DND-41 (cell line): ENCODE measurements at regions not wholly inside any gene's neighbourhood (a gene's known extent, or its start where the extent isn't known, plus 50 kb on each side); places are given as distances from the start of the nearest gene placed in this dataset.

ENCODE experiments used
- ATAC-seq: fragments of 200-7000 bp; cut with Tn5 transposase; 3 replicates; pipeline ENCODE4 v1.9.1; 2021; ENCODE audit warnings: low read depth; ENCODE audit not compliant: insufficient read depth
- DNase-seq: peaks from one replicate; pipeline ENCODE4 v3.0.0-alpha.2; 2020
- H2AFZ ChIP-seq: 2 replicates; pipeline ENCODE4 v1.6.0; 2012; ENCODE audit warnings: low read depth, low read length
- H3K27ac ChIP-seq: 2 replicates; pipeline ENCODE4 v1.5.1; 2012; ENCODE audit warnings: low read length, inconsistent platforms
- H3K27me3 ChIP-seq: fragments of 200-600 bp; sonication (generic); 2 replicates; pipeline ENCODE4 v1.6.0; 2012; ENCODE audit warnings: low read length, mild to moderate bottlenecking, inconsistent platforms; ENCODE audit not compliant: insufficient read depth, poor library complexity
- H3K36me3 ChIP-seq: 2 replicates; pipeline ENCODE4 v1.5.1; 2012; ENCODE audit warnings: low read length, inconsistent platforms; ENCODE audit not compliant: insufficient read depth
- H3K4me1 ChIP-seq: 2 replicates; pipeline ENCODE4 v1.5.1; 2012; ENCODE audit warnings: mild to moderate bottlenecking, low read length; ENCODE audit not compliant: insufficient read depth
- H3K4me2 ChIP-seq: 2 replicates; pipeline ENCODE4 v1.6.0; 2012; ENCODE audit warnings: mild to moderate bottlenecking, moderate library complexity, low read length, inconsistent platforms; ENCODE audit not compliant: insufficient read depth
- H3K4me3 ChIP-seq, 2 experiments: fragments of 200-600 bp in 1 of 2; shearing (Covaris generic) in 1 of 2; 2 replicates each; pipeline ENCODE4 v1.5.1; 2012 to 2016; ENCODE audit warnings: inconsistent platforms in 2 of 2, low read length in 2 of 2, mild to moderate bottlenecking in 2 of 2, low read depth in 1 of 2, moderate library complexity in 1 of 2
- H3K79me2 ChIP-seq: 2 replicates; pipeline ENCODE4 v1.6.0; 2012; ENCODE audit warnings: low read length, inconsistent platforms; ENCODE audit not compliant: insufficient read depth
- H3K9ac ChIP-seq: 2 replicates; pipeline ENCODE4 v1.6.0; 2012; ENCODE audit warnings: low read depth, mild to moderate bottlenecking, inconsistent platforms, low read length, moderate library complexity
- H3K9me3 ChIP-seq: 2 replicates; pipeline ENCODE4 v1.5.1; 2012; ENCODE audit warnings: low read length, moderate library complexity, mild to moderate bottlenecking, inconsistent platforms; ENCODE audit not compliant: insufficient read depth, severe bottlenecking
- H4K20me1 ChIP-seq: 2 replicates; pipeline ENCODE4 v1.6.0; 2012; ENCODE audit warnings: low read length; ENCODE audit not compliant: insufficient read depth
- EZH2 ChIP-seq: IDR thresholded peaks from 3 replicates; pipeline ENCODE4 v1.6.1; 2012; ENCODE audit warnings: borderline replicate concordance, low read depth, mild to moderate bottlenecking, moderate library complexity, low read length, inconsistent platforms; ENCODE audit not compliant: severe bottlenecking
- TF ChIP-seq, protein P1 (sequence below): IDR thresholded peaks from 2 replicates; pipeline ENCODE4 v1.5.1; 2012; ENCODE audit warnings: borderline replicate concordance, low read length, moderate library complexity, mild to moderate bottlenecking; ENCODE audit not compliant: poor library complexity, severe bottlenecking; ENCODE audit errors: extremely low read depth

DNA sequence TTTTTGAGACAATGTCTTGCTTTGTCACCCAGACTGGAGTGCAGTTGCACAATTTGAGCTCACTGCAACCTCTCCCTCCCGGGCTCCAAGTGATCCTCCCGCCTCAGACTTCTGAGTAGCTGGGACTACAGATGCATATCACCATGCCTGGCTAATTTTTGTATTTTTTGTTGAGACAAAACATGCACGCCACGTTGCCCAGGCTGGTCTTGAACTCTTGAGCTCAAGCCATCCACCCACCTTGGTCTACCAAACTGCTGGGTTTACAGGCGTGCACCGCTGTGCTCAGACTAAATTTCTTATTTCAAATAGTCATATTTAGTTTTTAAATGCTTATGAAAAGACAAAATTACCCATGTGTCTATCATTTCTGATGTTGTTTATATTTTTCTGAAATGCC lies 2324.1 kb downstream of the MAT2B start:
- no peak overlapping the region for H3K27ac ChIP-seq
- H3K4me1 ChIP-seq, result no peaks in the 10 kb centered on the region
- no peaks in the 10 kb centered on the region for H4K20me1 ChIP-seq
- no peak for DNase-seq
- no peaks in the 10 kb centered on the region for H3K27me3 ChIP-seq
- H3K4me3 ChIP-seq, result no peak overlapping the region
- ATAC-seq, result no peak
- no peaks in the 10 kb centered on the region for H3K79me2 ChIP-seq
- H3K4me2 ChIP-seq, result no peak overlapping the region
- H3K9ac ChIP-seq, result no peak overlapping the region
- H2AFZ ChIP-seq, result no peak overlapping the region
- H3K36me3 ChIP-seq, result no peaks in the 10 kb centered on the region
- no peak for TF ChIP-seq EZH2
- TF ChIP-seq, protein P1, sequence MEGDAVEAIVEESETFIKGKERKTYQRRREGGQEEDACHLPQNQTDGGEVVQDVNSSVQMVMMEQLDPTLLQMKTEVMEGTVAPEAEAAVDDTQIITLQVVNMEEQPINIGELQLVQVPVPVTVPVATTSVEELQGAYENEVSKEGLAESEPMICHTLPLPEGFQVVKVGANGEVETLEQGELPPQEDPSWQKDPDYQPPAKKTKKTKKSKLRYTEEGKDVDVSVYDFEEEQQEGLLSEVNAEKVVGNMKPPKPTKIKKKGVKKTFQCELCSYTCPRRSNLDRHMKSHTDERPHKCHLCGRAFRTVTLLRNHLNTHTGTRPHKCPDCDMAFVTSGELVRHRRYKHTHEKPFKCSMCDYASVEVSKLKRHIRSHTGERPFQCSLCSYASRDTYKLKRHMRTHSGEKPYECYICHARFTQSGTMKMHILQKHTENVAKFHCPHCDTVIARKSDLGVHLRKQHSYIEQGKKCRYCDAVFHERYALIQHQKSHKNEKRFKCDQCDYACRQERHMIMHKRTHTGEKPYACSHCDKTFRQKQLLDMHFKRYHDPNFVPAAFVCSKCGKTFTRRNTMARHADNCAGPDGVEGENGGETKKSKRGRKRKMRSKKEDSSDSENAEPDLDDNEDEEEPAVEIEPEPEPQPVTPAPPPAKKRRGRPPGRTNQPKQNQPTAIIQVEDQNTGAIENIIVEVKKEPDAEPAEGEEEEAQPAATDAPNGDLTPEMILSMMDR, result no peak
- no peaks in the 10 kb centered on the region for H3K9me3 ChIP-seq

DNA sequence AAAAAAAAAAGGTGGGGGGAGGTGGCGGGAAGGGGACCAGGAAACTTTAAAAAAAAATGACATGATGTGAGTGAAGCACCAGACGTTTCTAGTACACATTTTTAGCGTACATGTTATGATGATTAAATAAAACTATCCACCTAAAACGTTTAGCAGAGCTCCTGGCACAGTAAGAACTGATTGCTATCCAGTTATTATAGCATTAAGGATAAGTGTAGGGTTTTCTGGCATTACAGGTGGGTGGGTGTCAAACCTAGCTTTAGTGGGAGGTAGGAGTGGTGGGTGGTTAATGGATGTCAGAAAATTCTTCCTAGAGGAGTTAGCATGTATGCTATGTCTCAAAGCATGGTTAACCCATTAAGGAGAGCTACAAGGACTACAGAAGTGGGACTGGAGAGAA lies 2329.5 kb downstream of the MAT2B start:
- Histone ChIP-seq H2AFZ (no peak overlapping the region), H4K20me1 (no peaks in the 10 kb centered on the region), H3K27ac (no peak overlapping the region), H3K4me1 (no peaks in the 10 kb centered on the region), H3K9ac (no peak overlapping the region), H3K79me2 (no peaks in the 10 kb centered on the region), H3K9me3 (no peaks in the 10 kb centered on the region), H3K36me3 (no peaks in the 10 kb centered on the region), H3K4me2 (no peak overlapping the region), H3K4me3 (no peak overlapping the region), H3K27me3 (no peaks in the 10 kb centered on the region)
- ATAC-seq (no peak), DNase-seq (no peak)
- TF ChIP-seq EZH2, result no peak
- TF ChIP-seq, protein P1, result no peak

DNA sequence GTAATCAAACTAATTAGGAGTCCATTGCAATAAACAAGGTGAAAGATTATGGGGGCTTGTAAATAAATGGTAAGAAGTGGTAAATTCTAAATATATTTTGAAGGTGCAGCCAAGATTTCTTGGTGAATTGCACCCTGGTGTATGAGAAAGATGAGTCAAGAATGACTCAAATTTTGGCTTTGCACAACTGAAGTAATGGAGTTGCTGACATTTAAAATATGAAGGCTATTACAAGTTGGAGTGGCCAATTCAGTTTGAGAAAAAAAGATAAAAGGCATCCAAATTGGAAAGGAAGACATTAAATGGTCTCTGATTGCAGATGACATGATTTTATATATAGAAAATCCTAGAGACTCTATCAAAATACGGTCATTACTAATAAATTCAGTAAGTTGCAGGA lies 2330.6 kb downstream of the MAT2B start:
- TF ChIP-seq, protein P1, result no peak
- no peak for TF ChIP-seq EZH2
- no peak overlapping the region for H3K4me2 ChIP-seq
- H3K27ac ChIP-seq, result no peak overlapping the region
- H3K27me3 ChIP-seq, result no peaks in the 10 kb centered on the region
- H3K79me2 ChIP-seq, result no peaks in the 10 kb centered on the region
- no peaks in the 10 kb centered on the region for H3K36me3 ChIP-seq
- no peaks in the 10 kb centered on the region for H3K4me1 ChIP-seq
- H3K4me3 ChIP-seq, result no peak overlapping the region
- no peak overlapping the region for H2AFZ ChIP-seq
- H3K9me3 ChIP-seq, result no peaks in the 10 kb centered on the region
- DNase-seq (no peak), ATAC-seq (no peak)
- H4K20me1 ChIP-seq, result no peaks in the 10 kb centered on the region
- H3K9ac ChIP-seq, result no peak overlapping the region

DNA sequence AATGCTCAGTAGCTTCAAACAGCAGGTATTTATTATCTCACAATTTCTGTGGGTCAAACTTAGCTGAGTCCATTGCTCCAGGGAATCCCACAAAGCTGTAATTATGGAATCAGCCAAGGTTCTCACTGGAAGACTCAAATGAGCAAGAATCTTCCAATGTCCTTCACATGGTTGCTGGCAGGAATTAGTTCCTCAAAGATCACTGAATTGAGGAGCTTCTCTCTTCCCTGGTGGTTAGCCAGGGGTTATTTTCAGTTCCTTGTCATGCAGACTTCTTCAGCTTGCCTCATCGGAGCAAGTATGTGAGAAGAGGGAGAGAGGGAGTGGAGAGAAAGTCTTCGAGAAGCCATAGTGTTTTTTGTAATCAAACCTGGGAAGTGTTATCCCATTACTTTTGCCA lies 2331.9 kb downstream of the MAT2B start:
- H3K36me3 ChIP-seq, result no peaks in the 10 kb centered on the region
- TF ChIP-seq, protein P1, result no peak
- TF ChIP-seq EZH2, result no peak
- H3K4me2 ChIP-seq, result no peak overlapping the region
- H3K27me3 ChIP-seq, result no peaks in the 10 kb centered on the region
- ATAC-seq (no peak), DNase-seq (no peak)
- no peak overlapping the region for H3K4me3 ChIP-seq
- H3K79me2 ChIP-seq, result no peaks in the 10 kb centered on the region
- no peaks in the 10 kb centered on the region for H4K20me1 ChIP-seq
- no peak overlapping the region for H3K27ac ChIP-seq
- no peaks in the 10 kb centered on the region for H3K4me1 ChIP-seq
- H2AFZ ChIP-seq, result no peak overlapping the region
- H3K9me3 ChIP-seq, result no peaks in the 10 kb centered on the region
- H3K9ac ChIP-seq, result no peak overlapping the region
